Muscle layer of duodenum (tissue), 2 donors: ENCODE measurements at regions not wholly inside any gene's neighbourhood (a gene's known extent, or its start where the extent isn't known, plus 50 kb on each side); places are given as distances from the start of the nearest gene placed in this dataset.

Experiments used
- H3K27ac ChIP-seq: one replicate; pipeline ENCODE4 v1.7.0; 2013; ENCODE audit warnings: mild to moderate bottlenecking, low read length
- H3K27me3 ChIP-seq: one replicate; pipeline ENCODE4 v1.7.0; 2013; ENCODE audit warnings: low read depth, mild to moderate bottlenecking, control low read depth, low read length
- H3K36me3 ChIP-seq, 2 donors: one replicate each; pipeline ENCODE4 v1.7.0; 2013; ENCODE audit warnings: low read length in 2 of 2, control low read depth in 1 of 2, mild to moderate bottlenecking in 1 of 2; ENCODE audit not compliant: insufficient read depth in 2 of 2, control insufficient read depth in 1 of 2
- H3K4me1 ChIP-seq, 2 donors: one replicate each; pipeline ENCODE4 v1.7.0; 2013; ENCODE audit warnings: low read length in 2 of 2, mild to moderate bottlenecking in 2 of 2, control low read depth in 1 of 2, moderate library complexity in 1 of 2; ENCODE audit not compliant: insufficient read depth in 2 of 2, control insufficient read depth in 1 of 2
- H3K4me3 ChIP-seq, 2 donors: one replicate each; pipeline ENCODE4 v1.7.0; 2013; ENCODE audit warnings: low read length in 2 of 2, low read depth in 1 of 2, mild to moderate bottlenecking in 1 of 2
- H3K9me3 ChIP-seq, 2 donors: one replicate each; pipeline ENCODE4 v1.7.0; 2013; ENCODE audit warnings: low read length in 2 of 2, control low read depth in 1 of 2, mild to moderate bottlenecking in 1 of 2; ENCODE audit not compliant: control insufficient read depth in 1 of 2
- donor health status: healthy.

- H3K36me3 ChIP-seq, result no peaks in the 10 kb centered on the region
- peaks cover 0 to 4% of the 10 kb centered on the region in 2 donors for H3K4me1 ChIP-seq
- H3K9me3 ChIP-seq, result no peaks in the 10 kb centered on the region
- H3K27me3 ChIP-seq, result no peaks in the 10 kb centered on the region
- H3K4me3 ChIP-seq, result no peak overlapping the region
- no peak overlapping the region for H3K27ac ChIP-seq
Observed at GRCh38 chrY:7463711-7464110, 552.2 kb upstream of the AMELY start.

GRCh38 chrY:7463196-7463595, 551.6 kb upstream of the AMELY start:
- Histone ChIP-seq H3K36me3 (no peaks in the 10 kb centered on the region), H3K27me3 (no peaks in the 10 kb centered on the region), H3K9me3 (no peaks in the 10 kb centered on the region), H3K4me3 (no peak overlapping the region), H3K27ac (no peak overlapping the region), H3K4me1 (peaks cover 0 to 8% of the 10 kb centered on the region in 2 donors)

- H3K4me1 ChIP-seq, result peaks cover 0 to 12% of the 10 kb centered on the region in 2 donors
- H3K27me3 ChIP-seq, result no peaks in the 10 kb centered on the region
- no peak overlapping the region for H3K27ac ChIP-seq
- H3K36me3 ChIP-seq, result no peaks in the 10 kb centered on the region
- no peak overlapping the region for H3K4me3 ChIP-seq
- H3K9me3 ChIP-seq, result no peaks in the 10 kb centered on the region
Observed at GRCh38 chrY:7462657-7463056, 551.1 kb upstream of the AMELY start.

- H3K27me3 ChIP-seq, result no peaks in the 10 kb centered on the region
- no peaks in the 10 kb centered on the region for H3K36me3 ChIP-seq
- H3K4me3 ChIP-seq, result no peak overlapping the region
- no peak overlapping the region for H3K27ac ChIP-seq
- peaks cover 0 to 12% of the 10 kb centered on the region in 2 donors for H3K4me1 ChIP-seq
- H3K9me3 ChIP-seq, result no peaks in the 10 kb centered on the region
Observed at GRCh38 chrY:7461873-7462525, 550.4 kb upstream of the AMELY start.

- H3K27ac ChIP-seq, result no peak overlapping the region
- H3K4me1 ChIP-seq, result peaks cover 0 to 9% of the 10 kb centered on the region in 2 donors
- H3K9me3 ChIP-seq, result no peaks in the 10 kb centered on the region
- no peak overlapping the region for H3K4me3 ChIP-seq
- H3K27me3 ChIP-seq, result no peaks in the 10 kb centered on the region
- H3K36me3 ChIP-seq, result no peaks in the 10 kb centered on the region
Observed at GRCh38 chrY:7459802-7460201, 548.2 kb upstream of the AMELY start.

- Histone ChIP-seq H3K4me1 (peaks cover 0 to 8% of the 10 kb centered on the region in 2 donors), H3K27me3 (no peaks in the 10 kb centered on the region), H3K27ac (no peak overlapping the region), H3K9me3 (no peaks in the 10 kb centered on the region), H3K4me3 (no peak overlapping the region), H3K36me3 (no peaks in the 10 kb centered on the region)
Observed at GRCh38 chrY:7458301-7459078, 546.9 kb upstream of the AMELY start.

- no peak overlapping the region for H3K4me3 ChIP-seq
- no peaks in the 10 kb centered on the region for H3K27me3 ChIP-seq
- no peaks in the 10 kb centered on the region for H3K9me3 ChIP-seq
- H3K27ac ChIP-seq, result no peak overlapping the region
- H3K36me3 ChIP-seq, result no peaks in the 10 kb centered on the region
- peaks cover 0 to 8% of the 10 kb centered on the region in 2 donors for H3K4me1 ChIP-seq
Observed at GRCh38 chrY:7457286-7458015, 545.9 kb upstream of the AMELY start.

- H3K4me3 ChIP-seq, result no peak overlapping the region
Observed at GRCh38 chrY:7455626-7456025, 544.1 kb upstream of the AMELY start.

GRCh38 chrY:7453336-7453735, 541.8 kb upstream of the AMELY start:
- H3K36me3 ChIP-seq, result no peaks in the 10 kb centered on the region
- no peak overlapping the region for H3K4me3 ChIP-seq
- no peaks in the 10 kb centered on the region for H3K9me3 ChIP-seq
- H3K27ac ChIP-seq, result no peak overlapping the region
- H3K27me3 ChIP-seq, result no peaks in the 10 kb centered on the region
- peaks cover 0 to 6% of the 10 kb centered on the region in 2 donors for H3K4me1 ChIP-seq

More at GRCh38 chrY:7455626-7456025, 544.1 kb upstream of the AMELY start:
- peaks cover 0 to 8% of the 10 kb centered on the region in 2 donors for H3K4me1 ChIP-seq
- H3K9me3 ChIP-seq, result no peaks in the 10 kb centered on the region
- H3K36me3 ChIP-seq, result no peaks in the 10 kb centered on the region
- H3K27ac ChIP-seq, result peak overlapping the region; percentile 49
- no peaks in the 10 kb centered on the region for H3K27me3 ChIP-seq

GRCh38 chrY:7452246-7452645, 540.7 kb upstream of the AMELY start:
- Histone ChIP-seq H3K4me1 (no peaks in the 10 kb centered on the region), H3K27ac (no peak overlapping the region), H3K36me3 (no peaks in the 10 kb centered on the region), H3K27me3 (no peaks in the 10 kb centered on the region), H3K9me3 (no peaks in the 10 kb centered on the region), H3K4me3 (no peak overlapping the region)

- no peaks in the 10 kb centered on the region for H3K4me1 ChIP-seq
- H3K27ac ChIP-seq, result no peak overlapping the region
- no peaks in the 10 kb centered on the region for H3K36me3 ChIP-seq
- H3K27me3 ChIP-seq, result no peaks in the 10 kb centered on the region
- no peak overlapping the region for H3K4me3 ChIP-seq
- H3K9me3 ChIP-seq, result no peaks in the 10 kb centered on the region
Observed at GRCh38 chrY:7449860-7450259, 538.3 kb upstream of the AMELY start.
